ENCODE measurements at regions not wholly inside any gene's neighbourhood (a gene's known extent, or its start where the extent isn't known, plus 50 kb on each side); places are given as distances from the start of the nearest gene placed in this dataset.

GRCh38 chr3:851098-851790, 241.6 kb upstream of the CNTN6 start:
- H3K4me1 ChIP-seq = no peaks in the 10 kb centered on the region
- WGBS, 5 donors = 53 to 66% (median 55%) methylated on average over 5 of the region's 5 CpGs
- no peak overlapping the region for H3K4me3 ChIP-seq
- no peak for TF ChIP-seq EP300 (IDR thresholded peaks at IDR 0.05)
- TF ChIP-seq POLR2A (IDR thresholded peaks at IDR 0.05) = no peak
- TF ChIP-seq CTCF (IDR thresholded peaks at IDR 0.05) = no peak
- TF ChIP-seq POLR2AphosphoS5 (IDR thresholded peaks at IDR 0.05) = no peak
- DNase-seq = no peak
- no peaks in the 10 kb centered on the region for H3K36me3 ChIP-seq
- intact Hi-C loops (cut with DNase I; ENCODE audit: low total_unique reads) = no loop called here
- no peaks in the 10 kb centered on the region for H3K27me3 ChIP-seq
- H3K27ac ChIP-seq = no peak overlapping the region
- H3K9me3 ChIP-seq = peaks cover 0 to 16% (median 8%) of the 10 kb centered on the region in 4 donors

DNA sequence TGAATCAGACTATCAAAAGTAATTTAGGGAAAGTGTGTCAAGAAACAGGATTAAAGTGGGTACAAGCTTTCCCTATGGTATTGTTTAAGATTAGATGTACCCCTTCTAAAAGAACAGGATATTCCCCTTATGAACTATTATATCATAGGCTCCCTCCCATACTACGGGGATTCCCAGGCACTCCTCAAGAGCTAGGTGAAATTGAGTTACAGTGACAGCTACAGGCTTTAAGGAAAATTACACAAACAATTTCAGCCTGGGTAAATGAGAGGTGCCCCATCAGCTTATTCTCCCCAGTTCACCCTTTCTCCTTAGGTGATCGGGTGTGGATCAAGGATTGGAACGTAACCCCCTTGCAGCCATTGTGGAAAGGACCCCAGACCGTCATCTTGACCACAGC, 240.8 kb upstream of the CNTN6 start:
- peaks cover 0 to 15% (median 7%) of the 10 kb centered on the region in 4 donors for H3K9me3 ChIP-seq
- no peaks in the 10 kb centered on the region for H3K4me1 ChIP-seq
- DNase-seq = no peak
- TF ChIP-seq POLR2AphosphoS5 (IDR thresholded peaks at IDR 0.05) = no peak
- no peak for TF ChIP-seq CTCF (IDR thresholded peaks at IDR 0.05)
- TF ChIP-seq EP300 (IDR thresholded peaks at IDR 0.05) = no peak
- no peak for TF ChIP-seq POLR2A (IDR thresholded peaks at IDR 0.05)
- no peaks in the 10 kb centered on the region for H3K27me3 ChIP-seq
- H3K4me3 ChIP-seq = no peak overlapping the region
- intact Hi-C loops (cut with DNase I; ENCODE audit: low total_unique reads) = no loop called here
- WGBS, 5 donors = 59 to 82% (median 74%) methylated on average over 4 of the region's 4 CpGs
- H3K27ac ChIP-seq = no peak overlapping the region
- no peaks in the 10 kb centered on the region for H3K36me3 ChIP-seq

- WGBS, 5 donors = 53 to 80% (median 79%) methylated on average over 5 of the region's 5 CpGs
- Histone ChIP-seq H3K36me3 (no peaks in the 10 kb centered on the region), H3K4me3 (no peak overlapping the region), H3K27me3 (no peaks in the 10 kb centered on the region), H3K4me1 (no peaks in the 10 kb centered on the region), H3K27ac (no peak overlapping the region), H3K9me3 (peaks cover 0 to 25% (median 10%) of the 10 kb centered on the region in 4 donors)
- intact Hi-C loops (cut with DNase I; ENCODE audit: low total_unique reads) = no loop called here
- TF ChIP-seq POLR2AphosphoS5 (IDR thresholded peaks at IDR 0.05) (no peak), EP300 (IDR thresholded peaks at IDR 0.05) (no peak), POLR2A (IDR thresholded peaks at IDR 0.05) (no peak), CTCF (IDR thresholded peaks at IDR 0.05) (no peak)
- no peak for DNase-seq
Measured at GRCh38 chr3:853489-853888, 239.3 kb upstream of the CNTN6 start.

DNA sequence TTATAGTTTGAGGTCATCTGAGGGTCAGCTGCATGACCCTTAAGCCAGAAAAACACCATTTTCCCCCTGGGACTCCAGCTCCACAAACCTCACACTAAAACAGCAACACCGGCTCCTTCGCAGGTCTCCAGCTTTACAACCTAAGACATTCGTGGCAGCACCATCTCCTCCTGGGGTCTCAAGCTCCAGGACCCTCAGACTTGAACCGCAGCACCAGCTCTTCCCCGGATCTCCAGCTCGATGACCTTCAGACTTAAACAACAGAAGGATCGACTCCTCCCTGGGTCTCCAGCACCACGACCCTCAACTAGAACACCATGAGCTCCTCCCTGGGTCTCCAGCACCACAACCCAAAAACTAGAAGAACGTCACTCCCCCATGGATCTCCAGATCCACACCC, 233.7 kb upstream of the CNTN6 start:
- intact Hi-C loops (cut with DNase I; ENCODE audit: low total_unique reads) = no loop called here
- Histone ChIP-seq H3K4me1 (no peaks in the 10 kb centered on the region), H3K27ac (no peak overlapping the region), H3K9me3 (peaks cover 0 to 41% (median 17%) of the 10 kb centered on the region in 4 donors), H3K4me3 (no peak overlapping the region), H3K27me3 (no peaks in the 10 kb centered on the region), H3K36me3 (no peaks in the 10 kb centered on the region)
- TF ChIP-seq POLR2A (IDR thresholded peaks at IDR 0.05) (no peak), CTCF (IDR thresholded peaks at IDR 0.05) (no peak), POLR2AphosphoS5 (IDR thresholded peaks at IDR 0.05) (no peak), EP300 (IDR thresholded peaks at IDR 0.05) (no peak)
- DNase-seq = no peak
- 81 to 85% (median 83%) methylated on average over 9 of the region's 9 CpGs for WGBS, 5 donors
